ENCODE measurements at regions not wholly inside any gene's neighbourhood (a gene's known extent, or its start where the extent isn't known, plus 50 kb on each side); places are given as distances from the start of the nearest gene placed in this dataset.

GRCh38 chr2:223107825-223108224 is 55.8 kb downstream of the KCNE4 start:
- CTCF ChIA-PET: no interaction called here
- POLR2A ChIA-PET: no interaction called here
- Mint-ChIP-seq H3K9me3 (no peaks in the 10 kb centered on the region), H3K4me3 (no peak overlapping the region), H3K36me3 (ENCODE audit: low read depth) (no peaks in the 10 kb centered on the region), H3K4me1 (no peaks in the 10 kb centered on the region), H3K27me3 (no peaks in the 10 kb centered on the region), H3K27ac (no peak overlapping the region)
- no peak for DNase-seq

- Mint-ChIP-seq H3K4me3 (no peak overlapping the region), H3K4me1 (no peaks in the 10 kb centered on the region), H3K36me3 (ENCODE audit: low read depth) (no peaks in the 10 kb centered on the region), H3K9me3 (no peaks in the 10 kb centered on the region), H3K27me3 (no peaks in the 10 kb centered on the region), H3K27ac (no peak overlapping the region)
- ChIA-PET POLR2A (no interaction called here), CTCF (no interaction called here)
- no peak for DNase-seq
These were observed 56.5 kb downstream of the KCNE4 start for GRCh38 chr2:223108351-223109050.

GRCh38 chr2:223109341-223109740 is 57.4 kb downstream of the KCNE4 start:
- H3K27ac Mint-ChIP-seq: no peak overlapping the region
- H3K4me1 Mint-ChIP-seq: no peaks in the 10 kb centered on the region
- H3K9me3 Mint-ChIP-seq: no peaks in the 10 kb centered on the region
- no peaks in the 10 kb centered on the region for H3K36me3 Mint-ChIP-seq (ENCODE audit: low read depth)
- CTCF ChIA-PET: no interaction called here
- H3K4me3 Mint-ChIP-seq: no peak overlapping the region
- DNase-seq: no peak
- POLR2A ChIA-PET: no interaction called here
- no peaks in the 10 kb centered on the region for H3K27me3 Mint-ChIP-seq

GRCh38 chr2:223113161-223113560 is 61.2 kb downstream of the KCNE4 start:
- no peaks in the 10 kb centered on the region for H3K4me1 Mint-ChIP-seq
- DNase-seq: no peak
- CTCF ChIA-PET: no interaction called here
- no peaks in the 10 kb centered on the region for H3K9me3 Mint-ChIP-seq
- no peak overlapping the region for H3K27ac Mint-ChIP-seq
- POLR2A ChIA-PET: no interaction called here
- no peak overlapping the region for H3K4me3 Mint-ChIP-seq
- H3K27me3 Mint-ChIP-seq: no peaks in the 10 kb centered on the region
- H3K36me3 Mint-ChIP-seq (ENCODE audit: low read depth): no peaks in the 10 kb centered on the region

GRCh38 chr2:223114170-223114569 is 62.2 kb downstream of the KCNE4 start:
- POLR2A ChIA-PET: no interaction called here
- CTCF ChIA-PET: interaction anchor here (0.7 kb wide), 1 partner anchor 452 kb away, joined by 3 read pairs; no protein-coding TSS in a partner anchor
- no peak for DNase-seq
- no peaks in the 10 kb centered on the region for H3K9me3 Mint-ChIP-seq
- H3K4me1 Mint-ChIP-seq: no peaks in the 10 kb centered on the region
- H3K36me3 Mint-ChIP-seq (ENCODE audit: low read depth): no peaks in the 10 kb centered on the region
- H3K27ac Mint-ChIP-seq: no peak overlapping the region
- no peak overlapping the region for H3K4me3 Mint-ChIP-seq
- H3K27me3 Mint-ChIP-seq: no peaks in the 10 kb centered on the region

- no peaks in the 10 kb centered on the region for H3K4me1 Mint-ChIP-seq
- no peaks in the 10 kb centered on the region for H3K9me3 Mint-ChIP-seq
- DNase-seq: no peak
- H3K27ac Mint-ChIP-seq: no peak overlapping the region
- H3K36me3 Mint-ChIP-seq (ENCODE audit: low read depth): no peaks in the 10 kb centered on the region
- ChIA-PET CTCF (interaction anchor here (0.7 kb wide), 1 partner anchor 451 kb away, joined by 3 read pairs; no protein-coding TSS in a partner anchor), POLR2A (no interaction called here)
- H3K4me3 Mint-ChIP-seq: no peak overlapping the region
- no peaks in the 10 kb centered on the region for H3K27me3 Mint-ChIP-seq
These were observed 62.9 kb downstream of the KCNE4 start for GRCh38 chr2:223114917-223115316.

- CTCF ChIA-PET: no interaction called here
- Mint-ChIP-seq H3K4me3 (no peak overlapping the region), H3K27ac (no peak overlapping the region), H3K9me3 (no peaks in the 10 kb centered on the region), H3K36me3 (ENCODE audit: low read depth) (no peaks in the 10 kb centered on the region), H3K27me3 (no peaks in the 10 kb centered on the region), H3K4me1 (no peaks in the 10 kb centered on the region)
- POLR2A ChIA-PET: no interaction called here
- no peak for DNase-seq
These were observed 65.5 kb downstream of the KCNE4 start for GRCh38 chr2:223117533-223117932.

- Mint-ChIP-seq H3K27me3 (no peaks in the 10 kb centered on the region), H3K4me3 (no peak overlapping the region), H3K27ac (no peak overlapping the region), H3K9me3 (no peaks in the 10 kb centered on the region), H3K36me3 (ENCODE audit: low read depth) (no peaks in the 10 kb centered on the region), H3K4me1 (no peaks in the 10 kb centered on the region)
- no peak for DNase-seq
- POLR2A ChIA-PET: no interaction called here
- CTCF ChIA-PET: no interaction called here
These were observed 69.3 kb downstream of the KCNE4 start for GRCh38 chr2:223121283-223121682.

- Mint-ChIP-seq H3K27me3 (no peaks in the 10 kb centered on the region), H3K4me1 (no peaks in the 10 kb centered on the region), H3K4me3 (no peak overlapping the region), H3K9me3 (peaks cover under 1% of the 10 kb centered on the region), H3K36me3 (ENCODE audit: low read depth) (no peaks in the 10 kb centered on the region), H3K27ac (no peak overlapping the region)
- DNase-seq: no peak
- CTCF ChIA-PET: interaction anchor here (0.7 kb wide), 1 partner anchor 12 kb away, joined by 3 read pairs; no protein-coding TSS in a partner anchor
- POLR2A ChIA-PET: no interaction called here
These were observed 70.8 kb downstream of the KCNE4 start for GRCh38 chr2:223122781-223123180.

GRCh38 chr2:223123855-223124610 is 72.0 kb downstream of the KCNE4 start:
- no peaks in the 10 kb centered on the region for H3K4me1 Mint-ChIP-seq
- no peak overlapping the region for H3K27ac Mint-ChIP-seq
- no peaks in the 10 kb centered on the region for H3K36me3 Mint-ChIP-seq (ENCODE audit: low read depth)
- no peak overlapping the region for H3K4me3 Mint-ChIP-seq
- DNase-seq: no peak
- peaks cover 2% of the 10 kb centered on the region for H3K9me3 Mint-ChIP-seq
- H3K27me3 Mint-ChIP-seq: no peaks in the 10 kb centered on the region
- ChIA-PET POLR2A (no interaction called here), CTCF (no interaction called here)

- H3K36me3 Mint-ChIP-seq (ENCODE audit: low read depth): no peaks in the 10 kb centered on the region
- ChIA-PET POLR2A (no interaction called here), CTCF (no interaction called here)
- H3K4me3 Mint-ChIP-seq: no peak overlapping the region
- no peak for DNase-seq
- no peaks in the 10 kb centered on the region for H3K9me3 Mint-ChIP-seq
- H3K27ac Mint-ChIP-seq: no peak overlapping the region
- no peaks in the 10 kb centered on the region for H3K4me1 Mint-ChIP-seq
- no peaks in the 10 kb centered on the region for H3K27me3 Mint-ChIP-seq
These were observed 89.6 kb downstream of the KCNE4 start for GRCh38 chr2:223141606-223142005.

GRCh38 chr2:223142118-223142517 is 90.1 kb downstream of the KCNE4 start:
- H3K27ac Mint-ChIP-seq: no peak overlapping the region
- no peak for DNase-seq
- H3K9me3 Mint-ChIP-seq: no peaks in the 10 kb centered on the region
- CTCF ChIA-PET: no interaction called here
- H3K4me3 Mint-ChIP-seq: no peak overlapping the region
- POLR2A ChIA-PET: no interaction called here
- no peaks in the 10 kb centered on the region for H3K4me1 Mint-ChIP-seq
- no peaks in the 10 kb centered on the region for H3K36me3 Mint-ChIP-seq (ENCODE audit: low read depth)
- H3K27me3 Mint-ChIP-seq: no peaks in the 10 kb centered on the region

- Mint-ChIP-seq H3K9me3 (no peaks in the 10 kb centered on the region), H3K27ac (no peak overlapping the region), H3K4me1 (no peaks in the 10 kb centered on the region), H3K27me3 (no peaks in the 10 kb centered on the region), H3K36me3 (ENCODE audit: low read depth) (no peaks in the 10 kb centered on the region), H3K4me3 (no peak overlapping the region)
- ChIA-PET POLR2A (no interaction called here), CTCF (no interaction called here)
- DNase-seq: no peak
These were observed 95.4 kb downstream of the KCNE4 start for GRCh38 chr2:223147431-223147830.

GRCh38 chr2:223148516-223148915 is 96.5 kb downstream of the KCNE4 start:
- Mint-ChIP-seq H3K36me3 (ENCODE audit: low read depth) (no peaks in the 10 kb centered on the region), H3K9me3 (no peaks in the 10 kb centered on the region), H3K27ac (no peak overlapping the region), H3K4me3 (no peak overlapping the region), H3K4me1 (no peaks in the 10 kb centered on the region), H3K27me3 (no peaks in the 10 kb centered on the region)
- DNase-seq: no peak
- POLR2A ChIA-PET: no interaction called here
- CTCF ChIA-PET: no interaction called here
